BLaER1 (cell line): ENCODE measurements at regions not wholly inside any gene's neighbourhood (a gene's known extent, or its start where the extent isn't known, plus 50 kb on each side); places are given as distances from the start of the nearest gene placed in this dataset.
"Not testable (repeated sequence)": the region's sequence is repeated elsewhere in the genome, so short reads cannot be mapped to it uniquely, and the experiment has no call there.

Experiments used
- H3K27ac ChIP-seq: shearing (Covaris generic); formaldehyde crosslinking; 2 replicates; pipeline ENCODE4 v1.8.1; 2022
- H3K27me3 ChIP-seq: shearing (Covaris generic); formaldehyde crosslinking; 2 replicates; pipeline ENCODE4 v1.8.1; 2022
- H3K36me3 ChIP-seq: shearing (Covaris generic); formaldehyde crosslinking; 2 replicates; pipeline ENCODE4 v1.8.1; 2022
- H3K4me1 ChIP-seq: shearing (Covaris generic); formaldehyde crosslinking; 2 replicates; pipeline ENCODE4 v1.8.1; 2022
- H3K4me2 ChIP-seq: shearing (Covaris generic); formaldehyde crosslinking; 2 replicates; pipeline ENCODE4 v1.8.1; 2022
- H3K4me3 ChIP-seq: shearing (Covaris generic); formaldehyde crosslinking; 2 replicates; pipeline ENCODE4 v1.8.1; 2022
- H3K9ac ChIP-seq: shearing (Covaris generic); formaldehyde crosslinking; 2 replicates; pipeline ENCODE4 v1.8.1; 2022
- H3K9me3 ChIP-seq: shearing (Covaris generic); formaldehyde crosslinking; 2 replicates; pipeline ENCODE4 v1.8.1; 2022
- H4K20me1 ChIP-seq: shearing (Covaris generic); formaldehyde crosslinking; 2 replicates; pipeline ENCODE4 v1.8.1; 2022
- Cebpa-rat ChIP-seq: shearing (Covaris generic); IDR thresholded peaks from 2 replicates; pipeline ENCODE4 v1.8.1; 2022

- Histone ChIP-seq H3K4me1 (no peaks in the 10 kb centered on the region), H3K9me3 (no peaks in the 10 kb centered on the region), H3K27me3 (no peaks in the 10 kb centered on the region), H4K20me1 (no peaks in the 10 kb centered on the region), H3K9ac (no peak overlapping the region), H3K36me3 (no peaks in the 10 kb centered on the region), H3K27ac (no peak overlapping the region), H3K4me3 (no peak overlapping the region), H3K4me2 (no peak overlapping the region)
- no peak for TF ChIP-seq Cebpa-rat
Measured at GRCh38 chr9:87381746-87382145, 115.9 kb upstream of the DAPK1 start.

- no peak overlapping the region for H3K27ac ChIP-seq
- H3K4me1 ChIP-seq = no peaks in the 10 kb centered on the region
- no peak for TF ChIP-seq Cebpa-rat
- no peak overlapping the region for H3K4me2 ChIP-seq
- no peak overlapping the region for H3K4me3 ChIP-seq
- no peak overlapping the region for H3K9ac ChIP-seq
- no peaks in the 10 kb centered on the region for H4K20me1 ChIP-seq
- no peaks in the 10 kb centered on the region for H3K9me3 ChIP-seq
- no peaks in the 10 kb centered on the region for H3K36me3 ChIP-seq
- H3K27me3 ChIP-seq = no peaks in the 10 kb centered on the region
Measured at GRCh38 chr9:87382900-87383299, 114.8 kb upstream of the DAPK1 start.

GRCh38 chr9:87383344-87384150 is 114.1 kb upstream of the DAPK1 start:
- Histone ChIP-seq H3K4me2 (no peak overlapping the region), H3K27me3 (no peaks in the 10 kb centered on the region), H3K4me3 (no peak overlapping the region), H3K27ac (no peak overlapping the region), H3K36me3 (no peaks in the 10 kb centered on the region), H3K9me3 (no peaks in the 10 kb centered on the region), H3K4me1 (no peaks in the 10 kb centered on the region), H3K9ac (no peak overlapping the region), H4K20me1 (no peaks in the 10 kb centered on the region)
- no peak for TF ChIP-seq Cebpa-rat

- Histone ChIP-seq H3K36me3 (no peaks in the 10 kb centered on the region), H3K4me1 (no peaks in the 10 kb centered on the region), H3K4me2 (no peak overlapping the region), H3K9me3 (no peaks in the 10 kb centered on the region), H3K27me3 (no peaks in the 10 kb centered on the region), H4K20me1 (no peaks in the 10 kb centered on the region), H3K4me3 (no peak overlapping the region), H3K27ac (no peak overlapping the region), H3K9ac (no peak overlapping the region)
- TF ChIP-seq Cebpa-rat = no peak
Measured at GRCh38 chr9:87386490-87387025, 111.1 kb upstream of the DAPK1 start.

- TF ChIP-seq Cebpa-rat = no peak
- H3K27me3 ChIP-seq = no peaks in the 10 kb centered on the region
- no peak overlapping the region for H3K4me3 ChIP-seq
- no peak overlapping the region for H3K9ac ChIP-seq
- no peak overlapping the region for H3K4me2 ChIP-seq
- no peak overlapping the region for H3K27ac ChIP-seq
- no peaks in the 10 kb centered on the region for H3K9me3 ChIP-seq
- no peaks in the 10 kb centered on the region for H3K4me1 ChIP-seq
- no peaks in the 10 kb centered on the region for H4K20me1 ChIP-seq
- no peaks in the 10 kb centered on the region for H3K36me3 ChIP-seq
Measured at GRCh38 chr9:87387351-87388011, 110.2 kb upstream of the DAPK1 start.

GRCh38 chr9:87388708-87389107 is 109.0 kb upstream of the DAPK1 start:
- H3K27ac ChIP-seq, H3K27me3 ChIP-seq, H4K20me1 ChIP-seq, H3K4me3 ChIP-seq, H3K4me1 ChIP-seq, H3K36me3 ChIP-seq, H3K4me2 ChIP-seq, H3K9me3 ChIP-seq, H3K9ac ChIP-seq: not testable (repeated sequence)

GRCh38 chr9:87389936-87390335 is 107.7 kb upstream of the DAPK1 start:
- no peak for TF ChIP-seq Cebpa-rat
- H3K4me2 ChIP-seq = no peak overlapping the region
- no peaks in the 10 kb centered on the region for H3K36me3 ChIP-seq
- no peak overlapping the region for H3K9ac ChIP-seq
- no peak overlapping the region for H3K27ac ChIP-seq
- no peaks in the 10 kb centered on the region for H3K9me3 ChIP-seq
- no peak overlapping the region for H3K4me3 ChIP-seq
- no peaks in the 10 kb centered on the region for H3K27me3 ChIP-seq
- no peaks in the 10 kb centered on the region for H4K20me1 ChIP-seq
- H3K4me1 ChIP-seq = no peaks in the 10 kb centered on the region

GRCh38 chr9:87390361-87390760 is 107.3 kb upstream of the DAPK1 start:
- Histone ChIP-seq H3K27ac (no peak overlapping the region), H3K9ac (no peak overlapping the region), H3K4me1 (no peaks in the 10 kb centered on the region), H4K20me1 (no peaks in the 10 kb centered on the region), H3K4me3 (no peak overlapping the region), H3K36me3 (no peaks in the 10 kb centered on the region), H3K4me2 (no peak overlapping the region), H3K9me3 (no peaks in the 10 kb centered on the region), H3K27me3 (no peaks in the 10 kb centered on the region)
- no peak for TF ChIP-seq Cebpa-rat

- TF ChIP-seq Cebpa-rat = no peak
- Histone ChIP-seq H3K9ac (no peak overlapping the region), H3K4me1 (no peaks in the 10 kb centered on the region), H3K36me3 (no peaks in the 10 kb centered on the region), H3K9me3 (no peaks in the 10 kb centered on the region), H3K4me2 (no peak overlapping the region), H3K4me3 (no peak overlapping the region), H3K27ac (no peak overlapping the region), H3K27me3 (no peaks in the 10 kb centered on the region), H4K20me1 (no peaks in the 10 kb centered on the region)
Measured at GRCh38 chr9:87392086-87392485, 105.6 kb upstream of the DAPK1 start.

GRCh38 chr9:87393706-87394230 is 103.9 kb upstream of the DAPK1 start:
- Histone ChIP-seq H3K9ac (no peak overlapping the region), H3K4me1 (no peaks in the 10 kb centered on the region)

More at GRCh38 chr9:87393706-87394230, 103.9 kb upstream of the DAPK1 start:
- Histone ChIP-seq H3K4me2 (no peak overlapping the region), H3K27me3 (no peaks in the 10 kb centered on the region), H3K4me3 (no peak overlapping the region), H3K27ac (no peak overlapping the region), H4K20me1 (no peaks in the 10 kb centered on the region), H3K9me3 (no peaks in the 10 kb centered on the region), H3K36me3 (no peaks in the 10 kb centered on the region)
- no peak for TF ChIP-seq Cebpa-rat
